Retinal pigment epithelial cell (primary cell): ENCODE measurements at regions not wholly inside any gene's neighbourhood (a gene's known extent, or its start where the extent isn't known, plus 50 kb on each side); places are given as distances from the start of the nearest gene placed in this dataset.

Source experiments
- DNase-seq: peaks from one replicate; pipeline ENCODE4 v3.0.0-alpha.2; 2010; ENCODE audit warnings: low read depth
- H3K4me3 ChIP-seq: 2 replicates; pipeline ENCODE4 v1.5.1; 2011; ENCODE audit warnings: mild to moderate bottlenecking, low read length, control low read depth, moderate library complexity
- TF ChIP-seq, protein P1 (sequence below): conservative IDR thresholded peaks from 2 replicates; pipeline ENCODE4 v1.5.1; 2011; ENCODE audit warnings: low read depth, low read length, control low read depth, inconsistent platforms

DNA sequence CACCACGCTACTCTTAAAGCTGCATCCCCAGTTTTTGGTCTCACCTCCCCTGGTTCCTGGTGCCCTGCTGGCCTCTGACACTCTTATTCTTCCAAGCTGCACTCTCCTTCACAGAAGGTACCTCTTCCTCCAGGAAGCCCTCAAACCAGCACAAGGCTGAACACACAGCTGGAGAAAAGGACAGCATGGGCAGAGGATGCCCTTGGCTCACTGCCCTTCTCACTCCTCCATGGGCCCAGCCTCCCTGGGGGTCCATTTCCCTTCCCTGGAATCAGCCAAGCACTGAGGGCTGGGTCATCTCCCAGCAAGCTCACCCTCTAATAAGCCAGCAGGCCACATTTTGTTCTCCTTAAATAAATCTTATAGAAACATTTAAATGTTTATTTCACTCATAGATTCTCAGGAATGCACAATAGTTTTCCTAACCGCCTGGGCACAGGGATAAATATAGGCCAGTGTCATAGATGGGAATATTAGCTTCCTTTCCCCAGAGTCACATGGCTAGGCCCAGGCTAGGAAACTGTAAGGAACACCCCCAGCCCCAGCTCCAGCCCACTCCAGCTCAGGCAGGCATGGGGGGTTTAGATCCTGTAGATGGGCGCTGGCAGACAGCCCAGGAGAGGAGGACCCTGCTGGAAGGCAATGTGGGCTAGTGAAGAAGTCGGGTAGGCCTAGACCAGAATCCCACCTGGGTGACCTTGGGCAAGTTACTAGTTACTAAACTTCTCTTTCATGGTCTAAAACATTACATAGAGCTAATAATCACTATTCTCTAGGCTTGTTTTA lies 51.5 kb downstream of the IRAG1 start:
- no peak overlapping the region for H3K4me3 ChIP-seq
- TF ChIP-seq, protein P1, sequence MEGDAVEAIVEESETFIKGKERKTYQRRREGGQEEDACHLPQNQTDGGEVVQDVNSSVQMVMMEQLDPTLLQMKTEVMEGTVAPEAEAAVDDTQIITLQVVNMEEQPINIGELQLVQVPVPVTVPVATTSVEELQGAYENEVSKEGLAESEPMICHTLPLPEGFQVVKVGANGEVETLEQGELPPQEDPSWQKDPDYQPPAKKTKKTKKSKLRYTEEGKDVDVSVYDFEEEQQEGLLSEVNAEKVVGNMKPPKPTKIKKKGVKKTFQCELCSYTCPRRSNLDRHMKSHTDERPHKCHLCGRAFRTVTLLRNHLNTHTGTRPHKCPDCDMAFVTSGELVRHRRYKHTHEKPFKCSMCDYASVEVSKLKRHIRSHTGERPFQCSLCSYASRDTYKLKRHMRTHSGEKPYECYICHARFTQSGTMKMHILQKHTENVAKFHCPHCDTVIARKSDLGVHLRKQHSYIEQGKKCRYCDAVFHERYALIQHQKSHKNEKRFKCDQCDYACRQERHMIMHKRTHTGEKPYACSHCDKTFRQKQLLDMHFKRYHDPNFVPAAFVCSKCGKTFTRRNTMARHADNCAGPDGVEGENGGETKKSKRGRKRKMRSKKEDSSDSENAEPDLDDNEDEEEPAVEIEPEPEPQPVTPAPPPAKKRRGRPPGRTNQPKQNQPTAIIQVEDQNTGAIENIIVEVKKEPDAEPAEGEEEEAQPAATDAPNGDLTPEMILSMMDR, result no peak
- no peak for DNase-seq

DNA sequence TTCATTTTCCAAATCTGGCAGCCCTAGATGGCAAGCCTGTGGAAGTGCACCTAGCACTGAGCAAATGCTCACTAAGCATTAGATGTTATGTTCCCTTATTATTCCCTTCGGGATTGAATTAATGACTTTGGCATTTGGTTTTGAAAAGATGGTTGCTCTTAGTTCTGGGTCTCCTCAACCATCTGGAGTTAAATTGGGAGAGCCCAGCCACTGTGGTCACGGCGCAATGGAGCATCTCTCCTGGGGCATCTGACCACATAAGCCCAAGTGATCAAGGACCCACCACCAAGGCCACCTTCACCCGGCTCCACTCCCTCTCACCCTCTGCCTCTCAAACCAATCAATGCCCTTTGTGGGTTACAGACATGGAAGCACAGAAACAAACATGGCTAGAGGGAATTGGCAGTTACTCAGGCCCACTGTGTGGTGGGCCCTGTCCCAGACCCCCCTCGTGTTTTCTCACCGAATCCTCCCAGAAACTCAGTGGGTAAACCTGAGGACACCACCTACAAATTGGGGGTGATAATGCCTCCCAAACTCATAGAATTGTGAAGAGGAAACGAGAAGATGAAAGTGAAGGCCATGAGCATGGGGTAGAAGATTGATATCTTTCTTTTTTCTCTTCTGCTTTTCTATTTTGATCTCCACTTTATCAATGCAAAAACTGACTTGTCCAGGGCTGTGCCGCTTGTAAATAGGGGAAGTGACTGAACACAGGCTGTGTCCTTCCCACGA lies 52.2 kb downstream of the IRAG1 start:
- TF ChIP-seq, protein P1, result no peak
- no peak for DNase-seq
- H3K4me3 ChIP-seq, result no peak overlapping the region

DNA sequence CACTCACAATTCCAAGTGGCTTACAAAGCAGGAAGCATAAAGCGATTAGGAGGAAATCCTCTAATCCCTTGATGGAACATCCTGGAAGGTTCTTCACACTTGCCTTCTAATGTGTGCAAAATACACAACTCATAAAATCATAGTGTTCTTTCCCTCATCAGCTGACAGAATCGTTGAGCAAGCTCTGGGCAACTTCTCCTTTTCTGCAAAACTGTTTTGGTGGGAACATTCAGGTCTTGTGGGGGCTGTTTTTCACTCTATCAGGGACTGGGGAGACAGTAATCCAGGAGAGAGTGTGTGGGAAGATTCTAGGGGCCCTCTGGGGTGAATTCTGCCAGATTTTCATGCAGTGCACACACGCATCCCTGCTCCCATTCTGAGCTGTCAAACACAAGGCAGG lies 53.2 kb downstream of the IRAG1 start:
- TF ChIP-seq, protein P1, result no peak
- no peak for DNase-seq
- no peak overlapping the region for H3K4me3 ChIP-seq

DNA sequence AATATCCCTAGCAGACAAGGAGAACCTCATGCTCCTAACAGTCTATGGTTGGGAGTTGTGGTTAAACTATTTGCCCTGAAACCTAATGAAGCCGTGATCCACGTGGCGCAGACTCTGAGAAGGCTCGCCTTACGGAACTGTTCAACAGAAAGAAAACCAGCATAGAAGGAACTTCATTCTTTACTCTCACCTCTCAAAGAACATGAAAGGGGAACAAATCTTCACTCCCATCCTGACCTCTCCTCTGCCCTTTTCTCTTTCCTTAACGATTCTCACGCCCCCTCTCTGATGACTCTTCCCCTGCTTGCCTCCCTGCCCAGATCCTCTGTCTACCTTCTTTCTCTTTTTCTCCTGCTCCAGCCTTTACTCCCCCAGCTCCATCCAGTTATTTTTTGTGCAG lies 54.2 kb downstream of the IRAG1 start:
- H3K4me3 ChIP-seq, result no peak overlapping the region
- no peak for DNase-seq
- TF ChIP-seq, protein P1, result no peak

DNA sequence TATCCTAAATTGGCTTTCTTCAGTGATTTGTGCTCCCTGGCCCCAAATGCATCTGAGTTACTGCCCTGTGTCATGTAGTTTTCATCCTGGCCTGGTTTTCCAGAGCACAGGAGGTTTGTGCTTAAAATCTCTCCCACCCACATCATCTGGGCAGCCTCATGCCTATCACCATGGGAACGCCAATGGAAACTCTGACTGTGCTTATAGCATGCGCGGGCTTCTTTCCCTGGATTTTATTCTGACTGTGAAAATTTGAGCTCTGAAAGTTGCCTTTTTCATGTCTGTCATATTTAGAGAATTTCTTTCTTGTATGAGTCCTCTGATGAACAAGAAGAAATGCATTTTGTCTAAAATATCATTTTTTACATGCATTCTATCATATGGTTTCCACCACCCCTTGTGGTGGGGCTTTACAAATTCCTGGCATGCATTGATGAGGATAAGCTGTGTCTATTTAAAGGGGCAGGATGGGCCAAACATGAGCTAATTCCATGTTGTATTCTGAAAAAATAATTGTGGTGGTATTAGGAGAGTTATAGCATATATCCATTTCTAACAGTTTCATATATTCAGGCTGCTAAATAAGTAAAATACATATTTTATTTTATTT lies 55.1 kb downstream of the IRAG1 start:
- DNase-seq, result peak; percentile 57
- no peak overlapping the region for H3K4me3 ChIP-seq
- TF ChIP-seq, protein P1, result peak; percentile 2

DNA sequence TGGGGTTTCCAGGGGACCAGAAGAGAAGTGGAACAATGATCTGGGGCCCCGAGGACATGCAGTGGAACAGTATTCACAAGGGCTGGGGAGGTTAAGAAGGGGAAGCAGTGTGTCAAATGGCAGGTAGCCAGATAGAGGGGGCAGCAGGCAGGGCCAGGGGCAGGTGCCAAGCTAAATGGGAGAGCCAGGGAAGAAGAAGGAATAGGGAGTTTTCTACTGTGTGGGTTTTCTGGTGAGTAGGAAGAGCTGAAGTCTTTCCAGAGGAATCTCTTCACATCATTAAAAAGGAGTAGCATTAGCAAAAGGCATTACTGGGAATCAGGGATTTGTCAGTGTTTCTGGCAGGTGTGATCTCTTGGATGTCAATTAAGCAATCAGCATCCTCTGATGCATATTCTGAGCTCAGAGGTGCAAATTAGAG lies 55.8 kb downstream of the IRAG1 start:
- no peak for DNase-seq
- no peak overlapping the region for H3K4me3 ChIP-seq
- TF ChIP-seq, protein P1, result no peak

DNA sequence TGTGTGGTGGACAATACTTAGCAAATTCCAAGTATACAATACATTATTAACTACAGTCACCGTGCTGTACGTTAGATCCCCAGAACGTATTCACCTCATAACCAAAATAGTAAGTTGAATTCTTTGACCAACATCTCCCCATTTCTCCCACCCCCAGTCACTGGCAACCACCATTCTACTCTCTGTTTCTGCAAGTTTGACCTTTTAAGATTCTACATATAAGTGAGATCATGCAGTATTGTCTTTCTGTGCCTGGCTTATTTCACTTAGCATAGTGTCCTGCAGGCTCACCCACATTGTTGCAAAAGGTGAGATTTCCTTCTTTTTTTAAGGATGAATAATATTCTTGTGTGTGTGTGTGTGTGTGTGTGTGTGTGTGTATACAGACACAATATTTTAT lies 59.1 kb downstream of the IRAG1 start:
- TF ChIP-seq, protein P1, result no peak
- no peak overlapping the region for H3K4me3 ChIP-seq
- no peak for DNase-seq
